H1 (cell line): ENCODE measurements at regions not wholly inside any gene's neighbourhood (a gene's known extent, or its start where the extent isn't known, plus 50 kb on each side); places are given as distances from the start of the nearest gene placed in this dataset.

Experiments used
- RAD21 ChIP-seq, 2 experiments: IDR thresholded peaks in 1 of 2; conservative IDR thresholded peaks in 1 of 2; 2 replicates each; pipeline ENCODE4 v1.6.1; 2011; ENCODE audit warnings: low read depth in 2 of 2, low read length in 2 of 2, improper control_type of control experiment in 1 of 2, inconsistent platforms in 1 of 2, mild to moderate bottlenecking in 1 of 2, moderate library complexity in 1 of 2
- RBBP5 ChIP-seq: IDR thresholded peaks from 2 replicates; pipeline ENCODE4 v1.7.1; 2012; ENCODE audit warnings: low read depth, mild to moderate bottlenecking, inconsistent platforms, low read length, moderate library complexity, borderline replicate concordance
- TF ChIP-seq, protein P1 (sequence below): fragments of 300-600 bp; sonication (generic); IDR thresholded peaks from 2 replicates; pipeline ENCODE4 v1.7.1; 2012; ENCODE audit warnings: low read length, moderate library complexity, mild to moderate bottlenecking, inconsistent platforms; ENCODE audit not compliant: insufficient replicate concordance

DNA sequence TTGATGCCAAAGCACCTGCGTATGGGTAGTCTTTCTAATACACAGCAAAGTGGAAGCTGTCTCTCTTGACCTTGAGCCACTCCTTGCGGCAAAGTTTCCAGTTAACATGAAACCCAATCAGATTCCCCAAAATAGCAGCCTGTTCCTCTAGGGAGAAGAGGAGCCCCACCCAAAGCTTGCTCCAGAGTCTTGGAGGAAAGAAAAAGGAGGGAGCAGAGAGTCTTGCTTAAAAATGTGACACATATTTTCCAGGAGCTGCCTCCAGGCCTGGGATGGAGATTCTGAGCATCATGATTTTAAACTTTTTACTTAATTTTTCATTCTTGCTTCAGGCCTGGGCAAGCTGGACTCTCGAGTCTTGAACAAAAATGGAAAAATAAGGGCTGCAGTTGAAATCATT is 223.5 kb upstream of the TNC start (continued):
- TF ChIP-seq, protein P1, sequence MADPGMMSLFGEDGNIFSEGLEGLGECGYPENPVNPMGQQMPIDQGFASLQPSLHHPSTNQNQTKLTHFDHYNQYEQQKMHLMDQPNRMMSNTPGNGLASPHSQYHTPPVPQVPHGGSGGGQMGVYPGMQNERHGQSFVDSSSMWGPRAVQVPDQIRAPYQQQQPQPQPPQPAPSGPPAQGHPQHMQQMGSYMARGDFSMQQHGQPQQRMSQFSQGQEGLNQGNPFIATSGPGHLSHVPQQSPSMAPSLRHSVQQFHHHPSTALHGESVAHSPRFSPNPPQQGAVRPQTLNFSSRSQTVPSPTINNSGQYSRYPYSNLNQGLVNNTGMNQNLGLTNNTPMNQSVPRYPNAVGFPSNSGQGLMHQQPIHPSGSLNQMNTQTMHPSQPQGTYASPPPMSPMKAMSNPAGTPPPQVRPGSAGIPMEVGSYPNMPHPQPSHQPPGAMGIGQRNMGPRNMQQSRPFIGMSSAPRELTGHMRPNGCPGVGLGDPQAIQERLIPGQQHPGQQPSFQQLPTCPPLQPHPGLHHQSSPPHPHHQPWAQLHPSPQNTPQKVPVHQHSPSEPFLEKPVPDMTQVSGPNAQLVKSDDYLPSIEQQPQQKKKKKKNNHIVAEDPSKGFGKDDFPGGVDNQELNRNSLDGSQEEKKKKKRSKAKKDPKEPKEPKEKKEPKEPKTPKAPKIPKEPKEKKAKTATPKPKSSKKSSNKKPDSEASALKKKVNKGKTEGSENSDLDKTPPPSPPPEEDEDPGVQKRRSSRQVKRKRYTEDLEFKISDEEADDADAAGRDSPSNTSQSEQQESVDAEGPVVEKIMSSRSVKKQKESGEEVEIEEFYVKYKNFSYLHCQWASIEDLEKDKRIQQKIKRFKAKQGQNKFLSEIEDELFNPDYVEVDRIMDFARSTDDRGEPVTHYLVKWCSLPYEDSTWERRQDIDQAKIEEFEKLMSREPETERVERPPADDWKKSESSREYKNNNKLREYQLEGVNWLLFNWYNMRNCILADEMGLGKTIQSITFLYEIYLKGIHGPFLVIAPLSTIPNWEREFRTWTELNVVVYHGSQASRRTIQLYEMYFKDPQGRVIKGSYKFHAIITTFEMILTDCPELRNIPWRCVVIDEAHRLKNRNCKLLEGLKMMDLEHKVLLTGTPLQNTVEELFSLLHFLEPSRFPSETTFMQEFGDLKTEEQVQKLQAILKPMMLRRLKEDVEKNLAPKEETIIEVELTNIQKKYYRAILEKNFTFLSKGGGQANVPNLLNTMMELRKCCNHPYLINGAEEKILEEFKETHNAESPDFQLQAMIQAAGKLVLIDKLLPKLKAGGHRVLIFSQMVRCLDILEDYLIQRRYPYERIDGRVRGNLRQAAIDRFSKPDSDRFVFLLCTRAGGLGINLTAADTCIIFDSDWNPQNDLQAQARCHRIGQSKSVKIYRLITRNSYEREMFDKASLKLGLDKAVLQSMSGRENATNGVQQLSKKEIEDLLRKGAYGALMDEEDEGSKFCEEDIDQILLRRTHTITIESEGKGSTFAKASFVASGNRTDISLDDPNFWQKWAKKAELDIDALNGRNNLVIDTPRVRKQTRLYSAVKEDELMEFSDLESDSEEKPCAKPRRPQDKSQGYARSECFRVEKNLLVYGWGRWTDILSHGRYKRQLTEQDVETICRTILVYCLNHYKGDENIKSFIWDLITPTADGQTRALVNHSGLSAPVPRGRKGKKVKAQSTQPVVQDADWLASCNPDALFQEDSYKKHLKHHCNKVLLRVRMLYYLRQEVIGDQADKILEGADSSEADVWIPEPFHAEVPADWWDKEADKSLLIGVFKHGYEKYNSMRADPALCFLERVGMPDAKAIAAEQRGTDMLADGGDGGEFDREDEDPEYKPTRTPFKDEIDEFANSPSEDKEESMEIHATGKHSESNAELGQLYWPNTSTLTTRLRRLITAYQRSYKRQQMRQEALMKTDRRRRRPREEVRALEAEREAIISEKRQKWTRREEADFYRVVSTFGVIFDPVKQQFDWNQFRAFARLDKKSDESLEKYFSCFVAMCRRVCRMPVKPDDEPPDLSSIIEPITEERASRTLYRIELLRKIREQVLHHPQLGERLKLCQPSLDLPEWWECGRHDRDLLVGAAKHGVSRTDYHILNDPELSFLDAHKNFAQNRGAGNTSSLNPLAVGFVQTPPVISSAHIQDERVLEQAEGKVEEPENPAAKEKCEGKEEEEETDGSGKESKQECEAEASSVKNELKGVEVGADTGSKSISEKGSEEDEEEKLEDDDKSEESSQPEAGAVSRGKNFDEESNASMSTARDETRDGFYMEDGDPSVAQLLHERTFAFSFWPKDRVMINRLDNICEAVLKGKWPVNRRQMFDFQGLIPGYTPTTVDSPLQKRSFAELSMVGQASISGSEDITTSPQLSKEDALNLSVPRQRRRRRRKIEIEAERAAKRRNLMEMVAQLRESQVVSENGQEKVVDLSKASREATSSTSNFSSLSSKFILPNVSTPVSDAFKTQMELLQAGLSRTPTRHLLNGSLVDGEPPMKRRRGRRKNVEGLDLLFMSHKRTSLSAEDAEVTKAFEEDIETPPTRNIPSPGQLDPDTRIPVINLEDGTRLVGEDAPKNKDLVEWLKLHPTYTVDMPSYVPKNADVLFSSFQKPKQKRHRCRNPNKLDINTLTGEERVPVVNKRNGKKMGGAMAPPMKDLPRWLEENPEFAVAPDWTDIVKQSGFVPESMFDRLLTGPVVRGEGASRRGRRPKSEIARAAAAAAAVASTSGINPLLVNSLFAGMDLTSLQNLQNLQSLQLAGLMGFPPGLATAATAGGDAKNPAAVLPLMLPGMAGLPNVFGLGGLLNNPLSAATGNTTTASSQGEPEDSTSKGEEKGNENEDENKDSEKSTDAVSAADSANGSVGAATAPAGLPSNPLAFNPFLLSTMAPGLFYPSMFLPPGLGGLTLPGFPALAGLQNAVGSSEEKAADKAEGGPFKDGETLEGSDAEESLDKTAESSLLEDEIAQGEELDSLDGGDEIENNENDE = no peak
- no peak for TF ChIP-seq RBBP5
- no peak for TF ChIP-seq RAD21 (IDR thresholded peaks at IDR 0.05 in 1 of 2, conservative IDR thresholded peaks at IDR 0.05 in 1 of 2; ENCODE audit: low read depth in 2 of 2, low read length in 2 of 2)
